Mesenteric fat pad (tissue), 1 donor: ENCODE measurements at regions not wholly inside any gene's neighbourhood (a gene's known extent, or its start where the extent isn't known, plus 50 kb on each side); places are given as distances from the start of the nearest gene placed in this dataset.
"Not testable (repeated sequence)": the region's sequence is repeated elsewhere in the genome, so short reads cannot be mapped to it uniquely, and the experiment has no call there.

Experiments used
- DNase-seq: peaks from one replicate; pipeline ENCODE4 v3.0.0-alpha.2; 2020; ENCODE audit warnings: low spot score
- donor health status: DM: yes; HTN: yes; CAD: no.

GRCh38 chr12:18008642-18009041 lies 81.4 kb downstream of the RERGL start:
- no peak for DNase-seq

- DNase-seq = no peak
Observed at GRCh38 chr12:17999174-17999801, 90.7 kb downstream of the RERGL start.

- no peak for DNase-seq
Observed at GRCh38 chr12:17992002-17992656, 97.9 kb downstream of the RERGL start.

GRCh38 chr12:17982556-17982955 lies 107.4 kb downstream of the RERGL start:
- no peak for DNase-seq

GRCh38 chr12:17976202-17976601 lies 113.8 kb downstream of the RERGL start:
- no peak for DNase-seq

GRCh38 chr12:17975763-17976162 lies 114.2 kb downstream of the RERGL start:
- DNase-seq = no peak

GRCh38 chr12:17975239-17975638 lies 114.8 kb downstream of the RERGL start:
- no peak for DNase-seq

- no peak for DNase-seq
Observed at GRCh38 chr12:17971850-17972249, 118.1 kb downstream of the RERGL start.

- DNase-seq = no peak
Observed at GRCh38 chr12:17954788-17955187, 135.2 kb downstream of the RERGL start.

GRCh38 chr12:17950898-17951297 lies 139.1 kb downstream of the RERGL start:
- no peak for DNase-seq

- no peak for DNase-seq
Observed at GRCh38 chr12:17949558-17950141, 140.3 kb downstream of the RERGL start.

- no peak for DNase-seq
Observed at GRCh38 chr12:17928708-17929366, 161.2 kb downstream of the RERGL start.

GRCh38 chr12:17918013-17918412 lies 172.0 kb downstream of the RERGL start:
- DNase-seq = no peak

GRCh38 chr12:17884581-17884980 lies 205.4 kb downstream of the RERGL start:
- no peak for DNase-seq

- no peak for DNase-seq
Observed at GRCh38 chr12:17878714-17879113, 211.3 kb downstream of the RERGL start.

GRCh38 chr12:17875230-17875629 lies 214.8 kb downstream of the RERGL start:
- no peak for DNase-seq

GRCh38 chr12:17866802-17867201 lies 223.2 kb downstream of the RERGL start:
- DNase-seq = no peak

- not testable (repeated sequence) for DNase-seq
Observed at GRCh38 chr12:17855548-17855947, 234.4 kb downstream of the RERGL start.

GRCh38 chr12:17853054-17853453 lies 236.9 kb downstream of the RERGL start:
- no peak for DNase-seq

- no peak for DNase-seq
Observed at GRCh38 chr12:17841496-17841895, 248.5 kb downstream of the RERGL start.

- no peak for DNase-seq
Observed at GRCh38 chr12:17829813-17830212, 260.2 kb downstream of the RERGL start.

- no peak for DNase-seq
Observed at GRCh38 chr12:17818931-17819330, 271.1 kb downstream of the RERGL start.
